Neural cell (in vitro differentiated cells): ENCODE measurements at regions not wholly inside any gene's neighbourhood (a gene's known extent, or its start where the extent isn't known, plus 50 kb on each side); places are given as distances from the start of the nearest gene placed in this dataset.

Experiments used
- H2AFZ ChIP-seq: fragments of 200-600, 300-800 bp; sonication (generic), shearing (Covaris generic); 2 replicates; pipeline ENCODE4 v1.6.0; 2014; ENCODE audit warnings: low read depth, mild to moderate bottlenecking, antibody characterized with exemption, low read length, moderate library complexity
- H3F3A ChIP-seq: fragments of 200-600 bp; shearing (Covaris generic); 2 replicates; pipeline ENCODE4 v1.6.1; 2016; ENCODE audit warnings: mild to moderate bottlenecking, moderate library complexity, mixed read lengths, antibody characterized with exemption, low read length; ENCODE audit not compliant: insufficient read depth, poor library complexity, severe bottlenecking
- H3K27ac ChIP-seq: fragments of 200-600, 300-800 bp; sonication (generic), shearing (Covaris generic); 2 replicates; pipeline ENCODE4 v1.5.1; 2014; ENCODE audit warnings: mild to moderate bottlenecking, low read length, moderate library complexity
- H3K27me3 ChIP-seq: fragments of 300-800, 200-600 bp; sonication (generic), shearing (Covaris generic); 2 replicates; pipeline ENCODE4 v1.6.0; 2014; ENCODE audit warnings: mild to moderate bottlenecking, low read depth, low read length, moderate library complexity; ENCODE audit not compliant: insufficient read depth
- H3K36me3 ChIP-seq: fragments of 300-800, 200-600 bp; sonication (generic), shearing (Covaris generic); 2 replicates; pipeline ENCODE4 v1.5.1; 2014; ENCODE audit warnings: mild to moderate bottlenecking, antibody characterized with exemption, low read length, moderate library complexity; ENCODE audit not compliant: insufficient read depth
- H3K4me2 ChIP-seq: fragments of 300-800, 200-600 bp; sonication (generic), shearing (Covaris generic); 2 replicates; pipeline ENCODE4 v1.6.0; 2014; ENCODE audit warnings: mild to moderate bottlenecking, low read length
- H3K4me3 ChIP-seq: fragments of 300-800, 200-600 bp; sonication (generic), shearing (Covaris generic); 2 replicates; pipeline ENCODE4 v1.5.1; 2014; ENCODE audit warnings: mild to moderate bottlenecking, low read length, moderate library complexity
- H3K79me2 ChIP-seq: fragments of 200-600 bp; shearing (Covaris generic); replicated peaks from 2 replicates; pipeline ENCODE4 v1.6.0; 2014; ENCODE audit warnings: mild to moderate bottlenecking, low read length, moderate library complexity; ENCODE audit not compliant: insufficient read depth
- H3K9ac ChIP-seq: fragments of 300-800, 200-600 bp; sonication (generic), shearing (Covaris generic); 2 replicates; pipeline ENCODE4 v1.6.1; 2016; ENCODE audit warnings: mild to moderate bottlenecking, low read length, mixed read lengths
- H3K9me2 ChIP-seq: fragments of 200-600 bp; shearing (Covaris generic); 2 replicates; pipeline ENCODE4 v1.6.1; 2016; ENCODE audit warnings: mild to moderate bottlenecking, low read length, mixed read lengths; ENCODE audit not compliant: insufficient read depth
- H3K9me3 ChIP-seq: fragments of 200-600, 300-800 bp; sonication (generic), shearing (Covaris generic); 2 replicates; pipeline ENCODE4 v1.6.1; 2016; ENCODE audit warnings: mild to moderate bottlenecking, mixed run types, low read length, moderate library complexity, mixed read lengths
- H4K20me1 ChIP-seq: fragments of 200-600 bp; shearing (Covaris generic); 2 replicates; pipeline ENCODE4 v1.6.1; 2016; ENCODE audit warnings: mild to moderate bottlenecking, mixed run types; ENCODE audit not compliant: insufficient read depth
- CTCF ChIP-seq: fragments of 450-650 bp; IDR thresholded peaks from 2 replicates; pipeline ENCODE4 v1.5.1; 2014; ENCODE audit warnings: antibody characterized with exemption, mild to moderate bottlenecking, moderate library complexity; ENCODE audit not compliant: poor library complexity, severe bottlenecking
- EP300 ChIP-seq: fragments of 450-650 bp; conservative IDR thresholded peaks from 2 replicates; pipeline ENCODE4 v1.6.1; 2014; ENCODE audit warnings: antibody characterized with exemption, mild to moderate bottlenecking, moderate library complexity; ENCODE audit not compliant: poor library complexity, severe bottlenecking
- EZH2 ChIP-seq: fragments of 200-600, 300-800 bp; shearing (Covaris generic), sonication (generic); IDR thresholded peaks from 2 replicates; pipeline ENCODE4 v1.6.1; 2014; ENCODE audit warnings: antibody characterized with exemption, low read length, borderline replicate concordance, mild to moderate bottlenecking; ENCODE audit not compliant: insufficient read depth, poor library complexity, severe bottlenecking
- MXI1 ChIP-seq: fragments of 450-650 bp; conservative IDR thresholded peaks from 2 replicates; pipeline ENCODE4 v1.6.1; 2014; ENCODE audit warnings: antibody characterized with exemption, mild to moderate bottlenecking; ENCODE audit not compliant: poor library complexity, severe bottlenecking
- POLR2AphosphoS5 ChIP-seq: IDR thresholded peaks from 2 replicates; pipeline ENCODE4 v1.6.1; 2012
- RAD21 ChIP-seq: fragments of 450-650 bp; conservative IDR thresholded peaks from 2 replicates; pipeline ENCODE4 v1.6.1; 2014; ENCODE audit warnings: antibody characterized with exemption, mild to moderate bottlenecking, moderate library complexity
- SMC3 ChIP-seq: fragments of 450-650 bp; conservative IDR thresholded peaks from 2 replicates; pipeline ENCODE4 v1.6.1; 2014; ENCODE audit warnings: antibody characterized with exemption, mild to moderate bottlenecking, moderate library complexity; ENCODE audit not compliant: poor library complexity
- TAF1 ChIP-seq: IDR thresholded peaks from 2 replicates; pipeline ENCODE4 v1.6.1; 2012; ENCODE audit warnings: low read depth
- TF ChIP-seq, protein P1 (sequence below): IDR thresholded peaks from 2 replicates; pipeline ENCODE4 v1.6.1; 2012; ENCODE audit warnings: borderline replicate concordance

DNA sequence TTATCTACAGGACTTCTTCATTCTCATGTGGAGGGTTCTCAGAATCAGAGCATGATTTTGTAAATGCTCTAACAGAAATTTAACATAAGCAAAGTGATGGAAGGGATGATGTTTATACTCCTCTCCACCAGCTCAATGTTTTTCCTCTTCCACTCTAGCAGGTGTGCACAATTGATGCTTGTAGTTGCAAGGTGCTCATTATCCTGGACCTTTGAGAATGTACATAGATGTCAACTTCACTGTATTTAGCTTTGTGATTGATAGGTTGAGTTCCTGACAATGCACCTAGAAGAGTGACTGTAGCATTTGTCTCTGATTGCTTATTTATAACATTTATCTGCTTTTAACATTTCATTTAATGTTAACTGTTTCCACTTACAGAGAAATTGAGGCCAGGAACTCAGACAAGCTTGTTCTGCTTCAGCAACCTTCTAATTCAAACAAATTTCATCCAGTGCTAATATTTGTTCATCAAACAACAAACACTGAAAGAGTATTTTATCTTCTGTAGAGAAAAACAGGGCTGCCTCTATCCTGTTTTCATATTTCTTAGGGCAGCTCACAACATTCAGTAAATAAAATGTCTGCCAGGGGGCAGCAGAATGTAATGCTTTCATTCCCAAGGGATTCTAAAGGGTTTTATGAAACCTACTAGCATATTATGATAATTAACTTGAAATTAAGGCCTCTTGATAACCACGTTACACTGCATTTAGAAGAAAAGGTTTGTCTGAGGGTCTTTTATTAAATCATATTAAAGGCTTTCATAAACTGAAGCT, 127.9 kb upstream of the NOL4 start:
- TF ChIP-seq SMC3 = peak; percentile 64
- TF ChIP-seq, protein P1, sequence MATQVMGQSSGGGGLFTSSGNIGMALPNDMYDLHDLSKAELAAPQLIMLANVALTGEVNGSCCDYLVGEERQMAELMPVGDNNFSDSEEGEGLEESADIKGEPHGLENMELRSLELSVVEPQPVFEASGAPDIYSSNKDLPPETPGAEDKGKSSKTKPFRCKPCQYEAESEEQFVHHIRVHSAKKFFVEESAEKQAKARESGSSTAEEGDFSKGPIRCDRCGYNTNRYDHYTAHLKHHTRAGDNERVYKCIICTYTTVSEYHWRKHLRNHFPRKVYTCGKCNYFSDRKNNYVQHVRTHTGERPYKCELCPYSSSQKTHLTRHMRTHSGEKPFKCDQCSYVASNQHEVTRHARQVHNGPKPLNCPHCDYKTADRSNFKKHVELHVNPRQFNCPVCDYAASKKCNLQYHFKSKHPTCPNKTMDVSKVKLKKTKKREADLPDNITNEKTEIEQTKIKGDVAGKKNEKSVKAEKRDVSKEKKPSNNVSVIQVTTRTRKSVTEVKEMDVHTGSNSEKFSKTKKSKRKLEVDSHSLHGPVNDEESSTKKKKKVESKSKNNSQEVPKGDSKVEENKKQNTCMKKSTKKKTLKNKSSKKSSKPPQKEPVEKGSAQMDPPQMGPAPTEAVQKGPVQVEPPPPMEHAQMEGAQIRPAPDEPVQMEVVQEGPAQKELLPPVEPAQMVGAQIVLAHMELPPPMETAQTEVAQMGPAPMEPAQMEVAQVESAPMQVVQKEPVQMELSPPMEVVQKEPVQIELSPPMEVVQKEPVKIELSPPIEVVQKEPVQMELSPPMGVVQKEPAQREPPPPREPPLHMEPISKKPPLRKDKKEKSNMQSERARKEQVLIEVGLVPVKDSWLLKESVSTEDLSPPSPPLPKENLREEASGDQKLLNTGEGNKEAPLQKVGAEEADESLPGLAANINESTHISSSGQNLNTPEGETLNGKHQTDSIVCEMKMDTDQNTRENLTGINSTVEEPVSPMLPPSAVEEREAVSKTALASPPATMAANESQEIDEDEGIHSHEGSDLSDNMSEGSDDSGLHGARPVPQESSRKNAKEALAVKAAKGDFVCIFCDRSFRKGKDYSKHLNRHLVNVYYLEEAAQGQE = no peak
- peak; percentile 63 for TF ChIP-seq POLR2AphosphoS5
- TF ChIP-seq CTCF = peak; percentile 64
- peak; percentile 68 for TF ChIP-seq EP300
- TF ChIP-seq RAD21 = peak; percentile 60
- H3K79me2 ChIP-seq = no peaks in the 10 kb centered on the region
- H3K9me3 ChIP-seq = no peaks in the 10 kb centered on the region
- no peaks in the 10 kb centered on the region for H3K36me3 ChIP-seq
- no peaks in the 10 kb centered on the region for H3F3A ChIP-seq
- H4K20me1 ChIP-seq = no peaks in the 10 kb centered on the region
- no peak overlapping the region for H3K27ac ChIP-seq
- H2AFZ ChIP-seq = no peak overlapping the region
- peak overlapping the region; percentile 4 for H3K4me2 ChIP-seq
- no peaks in the 10 kb centered on the region for H3K9me2 ChIP-seq
- H3K4me3 ChIP-seq = no peak overlapping the region
- no peaks in the 10 kb centered on the region for H3K27me3 ChIP-seq
- no peak overlapping the region for H3K9ac ChIP-seq

DNA sequence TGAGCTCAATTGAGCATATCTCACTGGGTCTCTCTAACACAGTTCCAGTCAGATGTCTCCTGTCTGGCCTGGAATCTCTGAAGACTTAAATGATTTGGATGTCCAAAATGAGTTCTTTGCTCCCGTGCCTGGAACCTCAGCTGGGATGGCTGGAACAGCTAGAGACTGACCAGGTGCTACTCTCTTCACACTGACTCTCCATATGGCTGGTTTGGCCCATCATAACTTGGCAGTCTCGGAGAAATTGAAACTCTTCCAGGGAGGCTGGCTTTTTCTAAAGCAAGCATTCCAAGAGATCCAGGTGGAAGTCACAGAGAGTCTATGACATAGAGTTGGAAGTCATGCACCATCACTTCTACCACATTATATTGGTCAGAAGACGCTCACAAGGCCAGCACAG, 129.6 kb upstream of the NOL4 start:
- no peak overlapping the region for H3K9ac ChIP-seq
- no peaks in the 10 kb centered on the region for H3K79me2 ChIP-seq
- no peak for TF ChIP-seq SMC3
- TF ChIP-seq EZH2 = no peak
- TF ChIP-seq EP300 = no peak
- TF ChIP-seq POLR2AphosphoS5 = no peak
- no peak for TF ChIP-seq TAF1
- no peak for TF ChIP-seq MXI1
- TF ChIP-seq, protein P1 = no peak
- TF ChIP-seq CTCF = no peak
- no peak for TF ChIP-seq RAD21
- H3K27me3 ChIP-seq = no peaks in the 10 kb centered on the region
- H3K4me2 ChIP-seq = no peak overlapping the region
- H3F3A ChIP-seq = no peaks in the 10 kb centered on the region
- H3K36me3 ChIP-seq = no peaks in the 10 kb centered on the region
- no peaks in the 10 kb centered on the region for H4K20me1 ChIP-seq
- no peak overlapping the region for H3K4me3 ChIP-seq
- no peaks in the 10 kb centered on the region for H3K9me3 ChIP-seq
- H2AFZ ChIP-seq = no peak overlapping the region
- H3K27ac ChIP-seq = no peak overlapping the region
- H3K9me2 ChIP-seq = no peaks in the 10 kb centered on the region
